Islet of Langerhans (tissue), 1 donor: ENCODE measurements at regions not wholly inside any gene's neighbourhood (a gene's known extent, or its start where the extent isn't known, plus 50 kb on each side); places are given as distances from the start of the nearest gene placed in this dataset.

ENCODE experiments used
- FAIRE-seq: peaks from one replicate; lab custom pipeline; 2011; peaks lifted over from hg19 to GRCh38; lab: Jason Lieb, UNC

DNA sequence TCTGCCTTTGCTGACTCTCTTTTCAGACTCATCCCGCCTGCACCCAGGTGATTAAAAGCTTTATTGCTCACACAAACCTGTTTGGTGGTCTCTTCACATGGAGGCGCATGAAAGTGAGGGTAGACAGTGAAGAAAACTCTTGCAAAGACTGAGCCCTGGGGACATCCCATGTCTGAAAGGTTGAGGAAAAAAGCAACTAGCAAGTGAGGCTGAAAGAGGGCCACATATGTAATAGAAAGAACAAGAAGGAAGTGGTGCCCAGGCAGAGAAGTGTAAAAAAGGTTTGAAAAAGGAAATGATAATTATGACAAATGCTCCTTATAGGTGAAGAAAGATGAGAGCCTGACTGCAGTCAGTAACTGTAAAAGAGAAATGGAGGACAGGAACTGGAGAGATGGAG lies 115.9 kb upstream of the NEK7 start:
- FAIRE-seq = no peak

DNA sequence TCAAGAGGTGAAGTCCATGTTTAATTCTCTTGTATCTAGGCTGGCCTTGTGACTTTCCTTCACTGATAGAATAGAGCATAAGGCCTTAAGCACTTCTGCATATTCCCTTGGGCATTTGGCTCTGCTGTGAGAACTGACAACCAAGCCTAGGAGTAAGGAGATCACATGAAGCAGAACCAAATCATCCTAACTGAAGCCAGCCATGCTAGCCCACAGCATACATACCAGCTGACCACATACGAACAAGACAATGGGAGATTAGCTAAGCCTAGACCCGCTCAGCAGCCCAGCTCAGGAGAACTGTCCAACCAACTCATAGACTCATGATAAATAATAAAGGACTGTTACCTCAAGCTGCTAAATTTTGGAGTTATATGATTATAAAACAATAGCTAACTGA lies 114.6 kb upstream of the NEK7 start:
- no peak for FAIRE-seq

DNA sequence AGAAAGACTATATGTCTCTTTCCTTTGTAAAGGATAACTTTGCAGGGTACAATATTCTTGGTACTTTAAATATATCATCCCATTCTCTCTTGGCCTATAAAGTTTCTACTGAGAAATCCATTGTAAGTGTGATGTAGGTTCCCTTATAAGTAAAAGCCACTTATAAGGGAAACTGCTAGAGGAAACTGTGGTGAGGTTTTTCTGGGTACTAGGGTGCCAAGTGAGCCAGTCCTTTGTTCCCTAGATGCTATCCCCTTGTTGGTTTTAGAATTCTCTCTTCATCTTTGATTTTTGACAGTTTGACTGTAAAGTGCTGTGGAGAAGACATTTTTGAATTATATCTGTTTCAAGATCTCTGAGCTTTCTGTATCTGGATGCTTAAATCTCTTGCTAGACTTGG lies 108.9 kb upstream of the NEK7 start:
- FAIRE-seq = no peak

DNA sequence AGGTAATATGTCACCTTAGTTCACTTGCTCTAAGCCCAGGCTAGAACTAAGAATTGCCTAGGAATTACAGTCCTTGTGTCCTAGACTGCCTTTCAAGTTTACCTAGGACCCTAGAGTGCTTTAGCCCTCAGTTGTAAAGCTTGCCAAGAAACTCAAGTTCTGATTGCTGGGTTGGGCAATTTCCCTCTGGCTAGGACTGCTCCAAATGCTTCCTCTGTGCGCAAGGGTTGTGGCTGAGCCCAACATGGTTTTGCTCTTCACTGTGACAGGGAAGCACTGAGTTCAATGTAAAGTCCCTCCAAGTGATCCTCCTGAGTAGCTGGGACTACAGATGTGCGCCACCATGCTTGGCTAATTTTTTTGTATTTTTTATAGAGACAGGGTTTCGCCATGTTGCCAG lies 102.3 kb upstream of the NEK7 start:
- no peak for FAIRE-seq

DNA sequence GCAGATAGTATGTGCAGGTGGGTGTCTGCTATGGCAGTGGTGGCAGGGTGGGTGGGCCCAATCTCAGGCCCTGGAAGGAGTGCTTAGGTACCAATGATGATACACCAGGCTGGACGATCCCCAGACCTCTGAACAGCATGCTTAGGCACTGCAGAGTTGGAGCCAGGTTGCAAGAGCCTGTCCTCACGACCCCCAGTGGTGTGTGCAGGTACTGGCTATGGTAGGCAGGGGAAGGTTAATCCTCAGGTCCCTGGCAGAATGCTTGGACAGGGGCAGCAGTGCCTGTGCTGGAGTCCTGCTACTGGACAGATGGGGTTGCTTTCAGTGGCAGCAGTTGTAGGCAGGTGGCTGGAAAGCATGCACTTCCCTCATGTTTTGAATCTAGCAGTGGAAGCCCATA lies 100.5 kb upstream of the NEK7 start:
- no peak for FAIRE-seq

DNA sequence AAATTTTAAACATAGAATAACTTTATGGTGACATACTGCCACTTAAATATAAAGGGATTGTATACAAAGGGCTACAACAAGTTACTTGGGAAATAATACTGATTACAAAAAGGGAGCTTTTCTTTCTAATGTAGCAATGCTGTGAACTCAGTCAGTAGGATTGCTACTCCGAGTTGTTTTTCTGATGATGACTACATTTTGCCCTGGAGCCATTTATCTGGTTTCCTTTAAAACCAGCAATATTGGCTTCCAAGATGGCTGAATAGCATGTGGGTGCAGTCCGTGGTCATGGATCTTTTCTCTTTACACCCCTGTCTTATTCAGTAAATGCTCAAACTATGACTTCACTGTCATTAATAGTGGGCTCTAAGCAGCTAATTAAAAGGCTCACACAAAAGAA lies 92.6 kb upstream of the NEK7 start:
- no peak for FAIRE-seq

DNA sequence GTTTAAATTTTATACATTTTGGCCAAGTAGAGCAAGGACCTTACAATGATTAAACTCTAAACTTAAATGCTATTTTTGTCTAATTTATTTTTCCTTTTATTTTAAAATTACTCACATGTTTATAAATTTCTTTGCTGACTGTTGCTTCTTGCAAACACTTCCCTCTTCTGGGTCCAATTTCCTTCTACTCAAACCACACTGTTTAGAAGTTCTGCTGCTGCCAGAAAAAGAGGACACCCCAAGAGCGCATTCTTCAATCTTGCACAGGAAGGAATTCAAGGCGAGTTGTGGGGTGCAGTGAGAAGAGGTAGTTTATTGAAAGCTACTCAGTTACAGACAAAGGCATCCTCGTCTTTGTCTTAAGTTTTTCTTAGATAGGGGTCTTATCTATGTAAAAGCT lies 88.5 kb upstream of the NEK7 start:
- no peak for FAIRE-seq

DNA sequence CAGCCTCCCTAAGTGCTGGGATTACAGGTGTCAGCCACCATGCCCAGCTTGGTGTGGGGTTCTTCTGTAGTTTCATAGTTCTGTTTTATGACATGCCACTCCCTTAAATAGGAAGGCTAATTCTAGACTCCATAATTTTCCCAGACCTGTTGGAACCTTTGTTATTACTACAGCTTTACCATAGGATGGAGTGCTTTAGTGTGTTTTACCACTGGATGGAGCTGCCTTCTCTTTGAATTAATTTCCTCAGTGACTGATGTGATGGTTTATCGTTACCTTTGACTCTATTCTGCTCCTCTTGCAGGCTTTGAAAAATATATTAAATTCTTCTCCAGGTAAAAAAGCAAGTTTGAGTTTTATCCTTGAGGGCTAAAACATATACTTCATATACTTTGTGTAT lies 84.6 kb upstream of the NEK7 start:
- FAIRE-seq = no peak

DNA sequence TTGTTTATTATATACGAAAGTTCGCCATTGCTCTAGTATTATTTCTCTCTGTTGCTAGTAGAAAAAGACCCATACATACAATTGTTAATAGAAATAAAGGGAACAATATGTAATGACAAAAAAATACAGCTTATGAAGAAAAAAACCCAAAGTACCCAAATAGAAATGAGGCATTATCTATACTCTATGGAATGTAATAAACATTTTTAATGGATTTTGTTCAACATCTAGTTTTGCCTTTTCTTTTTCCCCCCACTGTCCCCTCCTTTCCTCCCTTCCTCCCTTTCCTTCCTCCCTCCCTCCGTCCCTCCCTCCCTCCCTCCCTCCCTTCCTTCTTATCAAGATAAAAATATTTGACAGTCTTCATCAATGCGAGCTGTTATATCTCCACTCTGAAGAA lies 81.5 kb upstream of the NEK7 start:
- FAIRE-seq = no peak

DNA sequence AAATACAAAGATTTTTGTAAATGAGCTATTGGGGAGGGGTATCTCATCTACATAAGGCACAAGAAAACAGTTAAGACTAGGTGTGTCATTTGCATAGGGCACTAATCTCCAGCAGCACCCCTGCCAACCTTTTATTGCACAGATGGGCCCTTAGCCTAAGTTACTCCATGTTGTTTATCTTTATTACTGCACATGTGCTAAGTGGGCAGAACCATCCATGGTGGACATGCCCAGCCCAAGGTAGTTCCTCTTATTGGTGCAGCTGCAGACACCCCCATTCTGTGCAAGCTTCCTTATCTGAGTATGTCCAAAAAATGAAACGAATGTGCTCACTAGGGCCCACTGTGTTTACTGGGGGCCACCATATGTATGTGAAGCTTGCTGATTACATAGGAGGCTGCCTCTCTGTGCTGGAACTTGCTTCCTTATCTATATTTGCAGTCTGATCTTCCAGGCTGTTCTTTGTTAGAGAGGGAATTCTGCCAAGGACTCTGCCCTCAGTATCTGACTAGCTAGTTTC lies 77.3 kb upstream of the NEK7 start:
- FAIRE-seq = no peak

DNA sequence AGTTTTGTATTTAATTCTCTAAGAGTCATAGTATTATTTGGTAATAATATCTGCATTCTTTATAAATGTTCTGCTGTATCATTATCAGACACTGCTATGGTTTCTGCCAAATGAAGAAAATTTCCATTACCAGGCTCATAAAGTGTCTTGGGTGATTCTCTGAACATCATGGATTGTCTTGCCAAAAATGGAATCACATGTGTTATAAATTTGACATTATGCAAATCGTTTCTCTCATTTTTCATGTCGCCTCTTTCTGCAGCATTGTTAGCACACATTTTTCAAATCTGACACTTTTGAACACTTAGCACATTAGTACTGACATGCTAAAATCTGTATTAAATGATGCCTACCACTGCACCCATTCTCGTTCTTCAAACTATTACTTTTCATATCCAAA lies 74.2 kb upstream of the NEK7 start:
- no peak for FAIRE-seq

DNA sequence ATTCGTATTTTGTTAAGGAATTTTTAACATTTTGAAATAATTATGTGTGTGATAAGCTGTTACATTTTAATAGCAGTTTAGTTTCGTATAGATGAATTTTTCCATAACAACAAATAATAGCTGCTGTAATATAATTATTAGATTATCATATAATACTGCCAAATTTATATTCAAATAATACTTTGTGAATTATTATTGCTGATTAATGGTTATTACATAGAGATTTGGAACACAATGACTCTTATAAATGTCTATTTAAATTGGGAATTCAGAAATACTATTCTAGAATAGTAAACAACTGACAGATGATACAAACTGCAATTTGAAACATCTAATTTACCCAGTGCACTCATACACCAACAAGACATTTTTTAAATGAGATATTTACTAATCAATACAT lies 73.2 kb upstream of the NEK7 start:
- no peak for FAIRE-seq

DNA sequence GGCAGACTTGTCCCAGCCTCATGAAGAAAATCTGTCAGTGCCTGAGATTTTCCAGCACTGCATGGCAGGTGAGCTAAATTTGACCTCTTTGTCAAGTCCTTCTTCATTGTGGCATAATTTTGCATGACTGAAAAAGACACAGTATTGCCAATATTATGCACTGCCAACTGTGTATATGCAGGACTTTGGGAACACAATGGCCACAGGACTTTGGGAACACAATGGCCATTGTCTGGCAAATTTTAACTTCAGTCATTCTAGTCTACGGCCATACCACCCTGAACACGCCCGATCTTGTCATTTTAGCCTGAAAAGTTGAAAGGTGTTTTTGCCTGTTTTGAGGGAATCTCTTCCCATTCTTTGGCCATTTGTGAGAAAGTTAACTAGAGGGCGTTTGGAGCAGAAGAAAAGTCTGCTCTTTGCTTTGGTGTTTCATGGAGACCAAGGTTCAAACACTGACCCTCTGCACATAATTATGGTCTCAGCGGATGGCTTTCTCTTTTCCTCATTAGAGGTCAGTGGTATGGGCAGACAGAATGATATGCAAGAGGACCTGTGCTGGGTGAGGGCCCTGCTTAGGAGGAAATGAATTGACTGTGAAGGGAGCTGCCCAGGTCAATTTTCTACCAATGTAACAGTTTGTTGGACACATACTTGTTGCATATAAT lies 72.4 kb upstream of the NEK7 start:
- FAIRE-seq = no peak

DNA sequence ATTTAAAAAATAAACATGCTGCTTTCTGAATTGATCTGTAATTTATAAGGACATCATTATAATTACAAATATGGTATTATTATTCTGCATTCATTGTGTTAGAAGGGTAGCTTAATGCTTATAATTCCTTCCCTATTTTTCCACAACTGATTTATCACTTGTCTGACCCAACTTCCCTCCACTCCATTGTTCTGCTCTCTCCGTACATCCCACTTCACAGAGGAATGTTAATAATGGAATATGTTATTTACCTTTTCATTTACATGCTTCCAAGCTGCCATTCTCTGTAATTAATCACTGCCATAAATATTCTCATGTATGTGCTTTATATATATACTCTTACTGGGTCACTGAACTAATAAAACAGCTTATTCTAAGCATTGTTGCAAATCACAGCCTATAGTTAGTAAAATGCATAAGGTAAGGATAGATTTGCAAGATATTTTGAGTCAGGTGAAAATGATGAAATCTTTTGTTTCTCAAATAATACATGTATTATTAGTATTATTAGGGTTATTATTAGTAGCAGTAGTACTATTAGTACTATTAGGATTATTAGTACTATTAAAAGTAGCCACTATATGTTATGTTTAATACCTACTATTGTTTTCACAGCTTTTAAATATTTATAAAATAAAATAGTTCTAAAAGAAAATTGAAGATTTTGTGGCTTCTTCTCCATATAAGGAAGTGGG lies 70.6 kb upstream of the NEK7 start:
- FAIRE-seq = no peak

DNA sequence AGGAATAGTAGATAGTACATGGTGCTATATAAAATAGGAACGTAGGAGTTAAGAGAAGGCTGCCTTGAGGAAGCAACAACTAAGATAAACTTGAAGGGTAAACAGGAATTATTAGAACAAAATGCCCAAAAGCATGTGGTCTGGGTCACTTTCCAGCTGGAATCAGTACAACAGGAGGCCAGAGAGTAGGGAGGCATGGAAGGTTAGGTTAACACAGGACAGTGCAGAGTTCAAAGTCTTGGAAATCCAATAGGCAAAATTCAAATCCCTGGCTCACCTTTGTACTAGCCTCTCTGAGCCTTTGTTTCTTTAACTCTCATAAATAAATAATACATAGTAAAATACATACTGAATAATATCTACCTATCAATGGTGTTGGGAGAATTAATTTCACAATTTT lies 69.0 kb upstream of the NEK7 start:
- FAIRE-seq = no peak

DNA sequence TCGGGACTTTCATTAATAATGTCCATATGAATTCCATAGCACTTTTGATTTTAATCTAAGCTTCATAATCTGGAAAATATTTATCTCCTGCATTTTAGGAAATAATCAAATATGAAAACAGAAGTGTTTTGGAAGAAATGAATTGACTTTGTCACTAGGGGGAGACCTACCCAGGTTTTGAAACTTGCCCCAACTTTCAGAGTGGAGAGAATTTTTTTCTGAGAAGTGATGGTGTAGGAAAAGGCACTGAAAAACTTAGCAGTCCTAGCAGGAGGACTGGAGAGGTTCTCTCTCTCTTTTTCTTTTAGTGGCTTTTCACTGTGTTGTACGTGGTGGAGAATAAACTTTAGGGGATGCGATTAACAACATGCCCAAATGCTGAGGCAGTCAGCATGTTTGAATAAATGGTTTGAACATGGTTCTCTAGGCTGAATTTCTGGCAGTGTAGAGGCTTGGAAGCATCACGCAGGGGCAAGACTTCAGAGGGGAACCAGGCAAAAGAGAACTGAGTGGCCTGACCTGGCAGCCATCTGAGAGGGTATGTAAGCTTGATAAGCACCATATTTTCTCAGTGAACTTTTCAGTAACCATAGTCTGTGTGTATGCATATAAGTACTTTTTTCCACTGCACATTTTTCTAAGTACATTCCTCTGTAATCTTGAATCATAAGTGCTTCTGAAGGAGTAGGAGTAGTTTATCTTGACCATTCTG lies 68.3 kb upstream of the NEK7 start:
- FAIRE-seq = no peak

DNA sequence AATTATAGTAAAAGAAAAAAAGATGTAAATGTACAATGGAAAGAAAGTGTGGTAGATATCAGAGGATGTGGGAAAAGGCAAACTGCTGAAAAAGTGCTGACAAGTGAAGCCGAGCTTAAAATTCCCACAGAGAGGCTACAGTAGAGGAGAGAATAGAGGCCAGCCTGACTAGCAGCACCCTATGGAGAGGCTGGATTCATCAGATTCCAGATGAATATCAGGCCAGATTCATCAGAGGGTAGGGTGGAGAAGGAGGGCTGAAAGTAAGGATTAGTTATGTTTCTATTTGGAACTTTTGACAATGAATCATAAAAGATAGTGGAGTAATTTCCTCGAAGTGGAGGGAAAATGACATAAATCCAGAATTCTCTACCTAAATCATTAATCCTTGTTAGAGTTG lies 60.4 kb upstream of the NEK7 start:
- no peak for FAIRE-seq

DNA sequence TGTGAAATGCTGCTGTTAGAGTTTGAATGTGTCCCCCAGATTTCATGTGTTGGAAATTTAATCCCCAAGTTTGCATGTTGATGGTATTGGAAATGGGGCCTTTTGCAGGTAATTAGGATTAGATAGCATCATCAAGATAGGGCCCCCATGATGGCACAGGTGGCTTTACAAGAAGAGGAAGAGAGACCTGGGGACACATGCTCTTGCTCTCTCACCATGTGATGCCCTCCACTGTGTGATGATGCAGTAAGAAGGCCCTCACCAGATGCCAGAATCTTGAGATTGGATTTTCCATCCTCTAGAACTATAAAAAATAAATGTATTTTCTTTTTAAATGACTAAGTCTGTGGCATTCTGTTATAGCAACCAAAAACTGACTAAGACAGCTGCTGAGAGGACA lies 57.0 kb upstream of the NEK7 start:
- no peak for FAIRE-seq

DNA sequence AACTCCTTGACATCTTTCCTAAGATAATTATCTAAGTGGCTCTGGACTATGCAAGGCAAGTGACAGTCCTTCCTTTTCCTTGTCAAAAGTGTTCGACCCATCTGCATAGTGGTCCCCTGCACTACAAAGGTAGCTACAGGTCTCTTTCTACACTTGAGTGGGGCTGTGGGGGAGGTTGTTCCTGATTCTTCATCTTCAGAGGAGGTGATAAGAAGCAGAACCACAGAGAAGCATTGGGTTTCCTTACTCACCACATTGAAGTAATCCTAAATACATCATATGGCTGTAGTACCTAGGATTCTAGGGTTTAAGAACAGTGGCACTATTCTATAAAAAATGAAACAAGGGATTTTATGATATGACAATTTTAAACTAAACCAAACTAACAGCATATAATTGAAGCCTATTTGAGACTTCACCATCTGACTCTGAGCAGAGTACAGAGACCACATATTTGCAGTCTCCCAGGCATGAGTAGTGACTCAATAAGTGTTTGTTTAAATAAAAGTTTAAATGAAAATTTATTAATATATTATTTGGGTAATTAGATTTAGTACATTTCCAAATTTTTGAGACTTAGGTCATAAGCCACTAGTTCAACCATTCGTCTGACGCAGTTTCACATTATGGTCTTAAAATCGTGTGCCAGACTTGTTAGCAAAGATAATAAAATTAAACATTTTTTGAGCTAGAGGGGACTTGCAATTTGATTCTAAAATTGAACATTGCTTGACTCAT lies 54.9 kb upstream of the NEK7 start:
- no peak for FAIRE-seq

DNA sequence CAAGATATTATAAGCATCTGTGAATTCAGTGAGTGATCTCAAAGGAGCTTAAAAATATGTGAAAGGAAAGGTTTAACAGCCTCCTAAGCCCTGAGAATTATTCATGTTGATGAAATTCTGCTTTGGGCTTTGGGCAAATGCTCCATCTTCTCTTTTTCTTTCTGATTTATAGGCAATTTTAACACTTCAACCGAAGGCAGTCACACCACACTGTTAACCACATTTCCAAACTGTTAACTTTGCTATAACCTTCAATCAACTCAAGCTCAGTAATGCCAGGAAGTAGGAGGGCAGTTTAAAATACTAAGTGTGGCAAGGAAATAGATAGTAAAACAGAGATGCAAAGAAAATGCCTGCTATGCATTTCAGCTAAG lies 54.4 kb upstream of the NEK7 start:
- FAIRE-seq = no peak

DNA sequence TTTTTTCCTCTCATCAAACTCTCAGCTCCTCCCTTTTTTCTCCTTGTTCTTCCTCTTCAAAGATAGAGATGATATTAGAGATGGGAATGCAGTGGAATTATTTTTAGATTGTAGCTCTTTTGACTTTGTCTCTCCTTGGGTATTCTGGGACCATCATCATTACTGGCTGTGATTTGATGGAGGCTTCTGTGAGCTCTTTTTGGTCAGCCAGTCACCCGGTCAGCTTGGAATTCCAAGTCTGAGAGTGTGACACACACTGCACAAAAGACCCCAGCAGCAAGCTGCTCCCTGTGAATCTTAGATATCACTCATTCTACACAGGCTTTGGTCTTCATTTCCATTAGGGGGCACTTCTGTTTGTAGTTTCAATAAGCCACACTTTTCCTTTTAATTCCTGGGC lies 51.6 kb upstream of the NEK7 start:
- FAIRE-seq = no peak

DNA sequence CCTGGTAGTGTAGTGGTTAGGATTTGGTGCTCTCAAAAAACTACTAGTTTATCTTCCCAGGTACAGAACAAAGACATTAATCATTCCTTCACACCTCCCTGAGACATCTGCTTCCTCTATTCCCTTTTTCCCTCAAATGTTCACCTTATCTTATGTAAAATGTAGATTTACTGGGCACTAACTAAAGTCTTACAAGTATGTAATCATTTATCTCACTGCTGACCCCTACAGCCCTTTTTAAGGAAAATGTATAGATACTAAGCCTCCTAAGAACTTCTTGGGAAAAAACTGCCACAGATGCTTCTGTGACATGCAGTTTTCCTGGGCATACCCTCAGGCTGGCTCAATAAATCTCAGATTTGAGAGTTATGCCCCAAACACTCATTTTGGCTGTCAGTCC lies 50.8 kb upstream of the NEK7 start:
- no peak for FAIRE-seq
